ENCODE measurements at regions not wholly inside any gene's neighbourhood (a gene's known extent, or its start where the extent isn't known, plus 50 kb on each side); places are given as distances from the start of the nearest gene placed in this dataset.

DNA sequence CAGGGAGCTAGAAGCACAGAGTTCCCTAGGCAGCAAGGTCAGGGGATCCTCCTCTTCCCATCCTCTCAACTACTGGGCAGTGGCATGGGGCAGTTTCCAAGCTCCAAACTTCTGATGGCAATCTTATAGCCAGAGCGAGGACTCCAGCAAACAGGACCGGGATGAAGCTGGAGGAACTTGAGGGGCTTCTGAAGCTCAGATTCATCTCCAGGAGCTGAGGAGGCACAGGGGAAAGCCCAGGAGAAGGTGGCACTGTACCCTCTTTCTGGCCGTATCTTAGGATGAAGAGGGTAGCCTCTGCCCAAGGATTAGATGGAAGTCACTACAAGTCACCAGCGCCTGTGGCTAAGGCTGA lies 50.0 kb upstream of the RPL38 start:
- no peak for TF ChIP-seq FOXP2 (optimal IDR thresholded peaks at IDR 0.05; ENCODE audit: borderline replicate concordance, extremely low read depth, extremely low read length, insufficient read depth)
- no peak for TF ChIP-seq TAF1 (IDR thresholded peaks at IDR 0.05; ENCODE audit: borderline replicate concordance, insufficient read depth, low read length)
- TF ChIP-seq, protein P1, sequence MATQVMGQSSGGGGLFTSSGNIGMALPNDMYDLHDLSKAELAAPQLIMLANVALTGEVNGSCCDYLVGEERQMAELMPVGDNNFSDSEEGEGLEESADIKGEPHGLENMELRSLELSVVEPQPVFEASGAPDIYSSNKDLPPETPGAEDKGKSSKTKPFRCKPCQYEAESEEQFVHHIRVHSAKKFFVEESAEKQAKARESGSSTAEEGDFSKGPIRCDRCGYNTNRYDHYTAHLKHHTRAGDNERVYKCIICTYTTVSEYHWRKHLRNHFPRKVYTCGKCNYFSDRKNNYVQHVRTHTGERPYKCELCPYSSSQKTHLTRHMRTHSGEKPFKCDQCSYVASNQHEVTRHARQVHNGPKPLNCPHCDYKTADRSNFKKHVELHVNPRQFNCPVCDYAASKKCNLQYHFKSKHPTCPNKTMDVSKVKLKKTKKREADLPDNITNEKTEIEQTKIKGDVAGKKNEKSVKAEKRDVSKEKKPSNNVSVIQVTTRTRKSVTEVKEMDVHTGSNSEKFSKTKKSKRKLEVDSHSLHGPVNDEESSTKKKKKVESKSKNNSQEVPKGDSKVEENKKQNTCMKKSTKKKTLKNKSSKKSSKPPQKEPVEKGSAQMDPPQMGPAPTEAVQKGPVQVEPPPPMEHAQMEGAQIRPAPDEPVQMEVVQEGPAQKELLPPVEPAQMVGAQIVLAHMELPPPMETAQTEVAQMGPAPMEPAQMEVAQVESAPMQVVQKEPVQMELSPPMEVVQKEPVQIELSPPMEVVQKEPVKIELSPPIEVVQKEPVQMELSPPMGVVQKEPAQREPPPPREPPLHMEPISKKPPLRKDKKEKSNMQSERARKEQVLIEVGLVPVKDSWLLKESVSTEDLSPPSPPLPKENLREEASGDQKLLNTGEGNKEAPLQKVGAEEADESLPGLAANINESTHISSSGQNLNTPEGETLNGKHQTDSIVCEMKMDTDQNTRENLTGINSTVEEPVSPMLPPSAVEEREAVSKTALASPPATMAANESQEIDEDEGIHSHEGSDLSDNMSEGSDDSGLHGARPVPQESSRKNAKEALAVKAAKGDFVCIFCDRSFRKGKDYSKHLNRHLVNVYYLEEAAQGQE (IDR thresholded peaks at IDR 0.05; ENCODE audit: insufficient read depth in 1 of 2, low read depth in 2 of 2, low read length in 2 of 2), result no peak

Data from PFSK-1 (cell line).